ENCODE measurements at regions not wholly inside any gene's neighbourhood (a gene's known extent, or its start where the extent isn't known, plus 50 kb on each side); places are given as distances from the start of the nearest gene placed in this dataset.
A peak's percentile ranks its signal among the peaks of the same experiment; 100 is the strongest.

DNA sequence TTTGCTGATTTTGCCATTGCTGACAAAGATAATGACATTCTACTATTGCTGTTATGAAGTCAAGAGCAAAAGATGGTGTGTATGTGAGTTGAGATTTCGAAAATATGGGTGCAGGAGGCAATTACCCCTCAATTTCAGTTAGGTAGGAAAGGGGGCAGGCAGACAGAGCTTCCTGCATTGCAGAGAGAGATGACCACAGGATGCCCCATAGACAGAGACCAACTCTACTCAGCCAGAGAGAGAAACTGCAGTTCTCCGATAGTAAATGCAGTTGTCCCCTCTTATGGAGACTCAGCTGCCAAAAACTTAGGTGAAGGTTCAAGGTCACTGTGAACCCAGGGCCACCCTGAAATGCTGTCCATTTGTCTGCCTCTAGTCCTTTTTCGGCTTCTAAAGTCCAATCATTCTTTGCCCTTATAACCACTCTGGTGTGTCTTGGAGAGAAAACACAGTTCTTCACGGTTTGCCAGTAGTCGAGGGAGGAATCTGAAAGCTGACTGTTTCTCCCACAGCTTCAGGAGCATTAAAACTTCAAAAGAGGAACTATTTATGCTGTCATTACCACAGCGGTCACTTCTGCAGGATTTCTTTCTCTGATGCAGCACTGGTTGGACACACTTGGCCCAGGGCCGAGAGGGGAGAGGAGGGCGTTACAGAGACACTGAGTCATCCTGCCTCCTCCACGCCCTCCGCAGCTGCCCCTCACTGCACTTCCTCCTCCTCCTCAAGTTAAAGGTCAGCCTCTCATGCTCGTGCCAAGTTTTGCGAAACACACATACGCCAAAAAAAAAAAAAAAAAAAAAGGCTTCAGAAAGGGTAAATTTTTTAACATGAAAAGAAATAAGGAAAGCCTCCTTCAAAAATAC, 264.3 kb downstream of the FOXO1 start (continued):
- TF ChIP-seq ZNF580 (tag by site-specific recombination; IDR thresholded peaks at IDR 0.05) = no peak
- no peak for TF ChIP-seq ZBTB6 (tag by site-specific recombination; IDR thresholded peaks at IDR 0.05)
- TF ChIP-seq SP3 (tag by site-specific recombination; IDR thresholded peaks at IDR 0.05) = no peak
- TF ChIP-seq ZNF704 (tag by site-specific recombination; IDR thresholded peaks at IDR 0.05) = no peak
- TF ChIP-seq, protein P1, sequence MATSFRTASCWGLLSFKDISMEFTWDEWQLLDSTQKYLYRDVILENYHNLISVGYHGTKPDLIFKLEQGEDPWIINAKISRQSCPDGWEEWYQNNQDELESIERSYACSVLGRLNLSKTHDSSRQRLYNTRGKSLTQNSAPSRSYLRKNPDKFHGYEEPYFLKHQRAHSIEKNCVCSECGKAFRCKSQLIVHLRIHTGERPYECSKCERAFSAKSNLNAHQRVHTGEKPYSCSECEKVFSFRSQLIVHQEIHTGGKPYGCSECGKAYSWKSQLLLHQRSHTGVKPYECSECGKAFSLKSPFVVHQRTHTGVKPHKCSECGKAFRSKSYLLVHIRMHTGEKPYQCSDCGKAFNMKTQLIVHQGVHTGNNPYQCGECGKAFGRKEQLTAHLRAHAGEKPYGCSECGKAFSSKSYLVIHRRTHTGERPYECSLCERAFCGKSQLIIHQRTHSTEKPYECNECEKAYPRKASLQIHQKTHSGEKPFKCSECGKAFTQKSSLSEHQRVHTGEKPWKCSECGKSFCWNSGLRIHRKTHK (tag by site-specific recombination; IDR thresholded peaks at IDR 0.05) = no peak
- TF ChIP-seq ZNF658 (tag by site-specific recombination; IDR thresholded peaks at IDR 0.05) = no peak
- no peak for TF ChIP-seq RBAK (tag by site-specific recombination; IDR thresholded peaks at IDR 0.05)
- no peak for TF ChIP-seq ZNF596 (tag by site-specific recombination; IDR thresholded peaks at IDR 0.05)
- TF ChIP-seq ZNF133 (tag by site-specific recombination; IDR thresholded peaks at IDR 0.05) = no peak

DNA sequence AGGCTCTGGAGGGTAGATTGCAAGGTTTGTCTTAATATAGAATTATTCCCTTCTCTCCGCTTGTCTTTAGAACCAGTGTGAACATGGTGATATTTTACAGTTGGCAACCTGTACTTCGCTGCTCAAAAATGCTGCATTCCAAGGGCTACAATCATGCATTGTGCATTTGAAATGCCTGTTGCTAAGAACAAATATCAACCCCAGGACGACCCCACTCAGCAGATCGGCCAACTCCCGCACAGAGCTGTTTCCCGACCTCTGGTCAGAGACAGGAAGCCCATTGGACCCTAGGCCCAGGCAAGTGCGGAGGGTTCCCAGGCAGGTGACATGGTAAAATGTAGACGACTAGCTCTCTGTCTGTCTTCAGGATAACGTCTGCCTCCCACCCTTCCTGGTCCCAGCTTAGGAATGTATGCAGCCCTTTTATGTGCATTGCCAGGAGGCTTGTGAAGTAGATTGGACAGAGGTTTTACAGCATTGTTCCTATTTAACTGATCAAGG, 263.5 kb downstream of the FOXO1 start:
- POLR2A ChIA-PET = no interaction called here

DNA sequence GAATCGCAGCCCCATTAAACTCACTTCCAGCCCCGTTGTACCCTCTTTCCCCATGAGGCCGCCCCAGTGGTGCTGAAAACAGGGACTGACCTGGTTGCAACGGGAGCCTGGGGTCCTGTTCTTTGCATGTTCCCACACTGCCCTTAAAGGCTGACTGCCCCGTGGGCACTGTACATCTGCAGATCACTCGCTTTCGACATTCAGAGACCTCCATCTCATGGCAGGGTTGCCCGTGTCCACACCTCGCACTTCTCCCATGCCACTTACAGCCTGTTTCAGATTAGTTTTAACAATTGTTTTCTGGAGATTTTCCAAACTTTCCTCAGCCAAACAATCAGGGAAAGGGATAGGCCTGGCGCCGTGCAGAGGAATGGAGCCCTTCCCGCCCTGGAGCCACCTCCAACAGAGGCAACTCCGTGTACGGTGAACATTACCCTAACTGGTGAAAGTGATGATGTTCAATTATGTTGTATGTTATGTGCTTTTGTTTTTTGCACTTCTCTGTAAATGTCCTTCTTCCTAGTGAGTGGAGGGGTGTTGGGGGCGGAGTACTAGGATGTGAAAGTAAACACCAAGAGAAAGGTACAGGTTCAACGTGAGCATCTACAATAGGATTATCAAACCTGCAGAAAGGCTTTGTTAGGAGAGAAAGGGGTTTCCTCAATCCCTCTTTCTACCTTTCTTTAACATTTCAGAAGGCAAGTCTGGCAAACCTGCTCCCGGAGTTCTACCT, 262.8 kb downstream of the FOXO1 start:
- Histone ChIP-seq H3K36me3 (ENCODE audit: control insufficient read depth in 2 of 2, insufficient read depth in 1 of 2, low read length in 2 of 2) (no peaks in the 10 kb centered on the region), H3K4me1 (ENCODE audit: control insufficient read depth, insufficient read depth, low read length) (no peaks in the 10 kb centered on the region), H3K4me3 (ENCODE audit: low read depth, low read length) (no peak overlapping the region), H3K27ac (ENCODE audit: extremely low read depth, low read depth, low read length) (no peak overlapping the region), H3K9me3 (ENCODE audit: control insufficient read depth, insufficient read depth, low read depth, low read length) (no peaks in the 10 kb centered on the region)
- no peak for TF ChIP-seq ZNF350 (tag by site-specific recombination; IDR thresholded peaks at IDR 0.05)
- TF ChIP-seq ZNF404 (tag by site-specific recombination; IDR thresholded peaks at IDR 0.05) = no peak
- TF ChIP-seq ZNF391 (tag by site-specific recombination; IDR thresholded peaks at IDR 0.05; ENCODE audit: borderline replicate concordance, low read depth) = no peak
- TF ChIP-seq PRDM1 (tag by site-specific recombination; IDR thresholded peaks at IDR 0.05) = peak; percentile 53; the same call in 1 of the 2 replicates
- CTCF ChIA-PET = no interaction called here
- POLR2A ChIA-PET = no interaction called here

More for the DNA sequence above, 263.5 kb downstream of the FOXO1 start:
- Histone ChIP-seq H3K4me1 (ENCODE audit: control insufficient read depth, insufficient read depth, low read length) (no peaks in the 10 kb centered on the region), H3K27ac (ENCODE audit: extremely low read depth, low read depth, low read length) (no peak overlapping the region), H3K36me3 (ENCODE audit: control insufficient read depth in 2 of 2, insufficient read depth in 1 of 2, low read length in 2 of 2) (no peaks in the 10 kb centered on the region), H3K9me3 (ENCODE audit: control insufficient read depth, insufficient read depth, low read depth, low read length) (no peaks in the 10 kb centered on the region), H3K4me3 (ENCODE audit: low read depth, low read length) (no peak overlapping the region)
- CTCF ChIA-PET = no interaction called here
- no peak for TF ChIP-seq HOXD13 (CRISPR knock-in tag; IDR thresholded peaks at IDR 0.05; ENCODE audit: borderline replicate concordance)
- no peak for TF ChIP-seq ZBTB1 (tag by site-specific recombination; IDR thresholded peaks at IDR 0.05)
- TF ChIP-seq EGR2 (tag by site-specific recombination; IDR thresholded peaks at IDR 0.05; ENCODE audit: low read depth) = no peak
- TF ChIP-seq ZNF776 (tag by site-specific recombination; IDR thresholded peaks at IDR 0.05; ENCODE audit: borderline replicate concordance) = no peak
- TF ChIP-seq ZNF548 (tag by site-specific recombination; IDR thresholded peaks at IDR 0.05) = no peak
